COLO829 (cell line): ENCODE measurements at regions not wholly inside any gene's neighbourhood (a gene's known extent, or its start where the extent isn't known, plus 50 kb on each side); places are given as distances from the start of the nearest gene placed in this dataset.

Experiments
- DNase-seq: peaks from one replicate; pipeline ENCODE4 v3.0.0; 2012; ENCODE audit warnings: low spot score

DNA sequence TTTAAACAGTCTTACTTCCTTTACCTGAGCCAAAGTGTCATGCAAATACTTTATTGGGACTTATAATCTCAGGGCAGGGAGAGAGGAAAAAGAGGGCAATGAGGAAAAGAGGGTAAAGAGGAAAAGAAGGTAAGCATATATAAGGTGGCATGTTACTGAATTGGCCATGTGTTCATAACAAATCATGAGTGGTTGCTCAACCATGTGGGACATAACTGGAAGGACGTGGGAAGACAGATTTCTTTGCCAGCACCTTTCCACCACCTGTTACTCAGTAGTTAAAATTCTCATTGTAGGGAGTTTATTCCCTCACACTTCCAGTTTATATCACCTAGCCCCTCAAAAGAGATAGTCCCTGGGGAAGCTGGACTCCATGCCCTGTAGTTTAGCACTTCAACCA lies 54.7 kb upstream of the TPRG1 start:
- DNase-seq, result no peak

- no peak for DNase-seq
These were observed 52.9 kb upstream of the TPRG1 start for GRCh38 chr3:189118896-189119295.

DNA sequence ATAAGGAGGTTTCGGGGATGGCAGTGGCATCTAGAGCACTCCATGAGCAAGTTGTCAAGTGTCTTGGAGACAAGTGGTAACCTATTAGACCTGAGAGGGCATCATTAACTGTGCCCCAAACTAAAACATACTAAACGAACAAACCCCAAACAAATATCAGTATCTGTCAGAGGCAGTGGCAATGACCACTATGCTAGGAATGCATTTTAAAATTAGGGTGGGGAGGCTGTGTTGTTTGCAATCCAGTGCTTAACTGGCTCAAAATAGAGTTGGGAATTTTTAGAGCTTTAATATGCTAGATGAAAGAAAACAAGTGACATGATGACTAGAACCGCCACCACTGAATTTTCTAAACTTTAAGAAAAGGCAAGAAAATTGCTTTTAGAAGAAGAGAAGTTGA lies 51.8 kb upstream of the TPRG1 start:
- no peak for DNase-seq

DNA sequence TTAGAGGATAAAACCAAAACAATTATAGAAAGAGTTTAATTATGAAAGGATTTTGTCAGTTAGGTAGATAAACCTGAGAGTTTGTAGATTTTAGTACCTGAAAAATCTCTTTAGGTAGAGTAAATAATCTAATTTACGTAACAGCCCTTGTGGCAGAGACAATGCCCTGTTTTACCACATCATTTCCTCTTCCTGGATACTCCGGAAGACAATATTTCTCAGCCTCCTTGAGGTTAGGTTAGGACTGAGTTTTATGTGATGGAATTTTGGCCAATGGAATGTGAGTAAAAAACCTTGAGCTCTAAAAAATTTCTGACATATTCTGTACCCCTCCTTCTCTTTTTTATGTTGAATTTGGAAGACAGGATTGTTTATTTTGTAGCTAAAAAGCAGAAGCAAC lies 50.7 kb upstream of the TPRG1 start:
- no peak for DNase-seq
